Brain microvascular endothelial cell (primary cell): ENCODE measurements at regions not wholly inside any gene's neighbourhood (a gene's known extent, or its start where the extent isn't known, plus 50 kb on each side); places are given as distances from the start of the nearest gene placed in this dataset.

Experiments
- DNase-seq: peaks from one replicate; pipeline ENCODE4 v3.0.0-alpha.2; 2020
- H3K27ac ChIP-seq: fragments of 250-450 bp; sonication (Bioruptor Pico); 2 replicates; pipeline ENCODE4 v1.5.1; 2020; ENCODE audit warnings: mild to moderate bottlenecking, moderate library complexity
- H3K27me3 ChIP-seq: fragments of 250-450 bp; sonication (Bioruptor Pico); replicated peaks from 2 replicates; pipeline ENCODE4 v1.5.1; 2020; ENCODE audit warnings: mild to moderate bottlenecking
- H3K36me3 ChIP-seq: fragments of 250-450 bp; sonication (Bioruptor Pico); replicated peaks from 2 replicates; pipeline ENCODE4 v1.5.1; 2020; ENCODE audit warnings: mild to moderate bottlenecking
- H3K4me3 ChIP-seq: 2 replicates; pipeline ENCODE4 v1.5.1; 2011; ENCODE audit warnings: low read depth, mild to moderate bottlenecking, control low read depth, low read length, moderate library complexity
- in situ Hi-C: cut with HindIII; loops from 2 replicates; pipeline ENCODE4 v1.10.0; 2017; ENCODE audit warnings: low sequenced_read_pairs, low pct_ligation_motif_present
- TF ChIP-seq, protein P1 (sequence below): IDR thresholded peaks from 2 replicates; pipeline ENCODE4 v1.5.1; 2011; ENCODE audit warnings: low read depth, mild to moderate bottlenecking, moderate library complexity, low read length, control low read depth, inconsistent platforms; ENCODE audit errors: missing control alignments

DNA sequence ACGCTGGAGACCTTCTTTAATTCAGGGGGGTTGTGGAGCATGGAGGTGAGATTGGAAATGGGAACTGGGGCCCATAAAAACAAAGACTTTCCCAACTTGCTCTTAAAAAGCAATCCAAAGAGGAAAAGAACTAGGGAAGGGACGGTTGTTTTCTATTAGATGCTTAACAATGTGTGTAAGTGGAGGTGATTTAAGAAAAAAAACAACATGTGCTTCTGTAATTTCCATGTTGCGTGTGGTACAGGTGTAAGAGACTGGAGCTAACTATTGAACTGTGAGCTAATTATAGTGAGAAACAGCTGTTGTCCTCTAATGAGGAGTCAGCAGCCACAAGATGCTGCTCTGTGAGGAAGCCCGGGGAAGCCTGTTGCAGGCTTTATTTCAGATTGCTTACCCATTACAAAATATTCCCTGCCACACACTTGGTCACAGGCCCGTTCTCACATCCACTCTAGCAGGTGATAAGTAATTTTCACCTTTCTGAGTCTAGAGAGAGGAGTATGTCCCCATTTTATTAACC lies 280.6 kb upstream of the PARD3B start:
- Histone ChIP-seq H3K27ac (no peak overlapping the region), H3K4me3 (no peak overlapping the region), H3K36me3 (no peaks in the 10 kb centered on the region), H3K27me3 (no peaks in the 10 kb centered on the region)
- no peak for DNase-seq
- TF ChIP-seq, protein P1, sequence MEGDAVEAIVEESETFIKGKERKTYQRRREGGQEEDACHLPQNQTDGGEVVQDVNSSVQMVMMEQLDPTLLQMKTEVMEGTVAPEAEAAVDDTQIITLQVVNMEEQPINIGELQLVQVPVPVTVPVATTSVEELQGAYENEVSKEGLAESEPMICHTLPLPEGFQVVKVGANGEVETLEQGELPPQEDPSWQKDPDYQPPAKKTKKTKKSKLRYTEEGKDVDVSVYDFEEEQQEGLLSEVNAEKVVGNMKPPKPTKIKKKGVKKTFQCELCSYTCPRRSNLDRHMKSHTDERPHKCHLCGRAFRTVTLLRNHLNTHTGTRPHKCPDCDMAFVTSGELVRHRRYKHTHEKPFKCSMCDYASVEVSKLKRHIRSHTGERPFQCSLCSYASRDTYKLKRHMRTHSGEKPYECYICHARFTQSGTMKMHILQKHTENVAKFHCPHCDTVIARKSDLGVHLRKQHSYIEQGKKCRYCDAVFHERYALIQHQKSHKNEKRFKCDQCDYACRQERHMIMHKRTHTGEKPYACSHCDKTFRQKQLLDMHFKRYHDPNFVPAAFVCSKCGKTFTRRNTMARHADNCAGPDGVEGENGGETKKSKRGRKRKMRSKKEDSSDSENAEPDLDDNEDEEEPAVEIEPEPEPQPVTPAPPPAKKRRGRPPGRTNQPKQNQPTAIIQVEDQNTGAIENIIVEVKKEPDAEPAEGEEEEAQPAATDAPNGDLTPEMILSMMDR: no peak
- in situ Hi-C loops: no loop called here

DNA sequence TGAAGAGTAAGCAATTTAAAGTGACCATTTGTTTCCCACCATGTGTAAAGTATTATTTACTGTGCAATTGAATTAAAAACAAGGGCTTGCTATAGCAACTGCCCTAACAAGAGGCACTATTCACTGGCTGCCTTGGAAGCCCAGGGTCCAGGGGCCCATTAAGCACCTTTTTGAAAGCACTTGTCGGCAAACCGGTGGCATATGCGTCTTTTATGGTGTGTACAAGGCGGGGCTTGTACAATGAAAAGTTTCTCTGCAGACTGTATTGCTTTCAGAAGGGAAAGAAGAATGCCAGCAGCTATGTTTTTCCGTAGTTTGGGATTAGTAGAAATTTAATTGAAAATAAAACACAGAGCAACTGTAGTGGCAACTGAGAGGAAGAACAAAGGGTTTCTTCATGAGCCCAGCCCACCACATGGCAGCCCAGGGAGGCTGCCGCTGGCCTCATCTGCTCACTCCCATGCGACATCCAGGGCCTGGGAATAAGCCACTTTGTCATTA lies 279.5 kb upstream of the PARD3B start:
- no peak for DNase-seq
- H3K36me3 ChIP-seq: no peaks in the 10 kb centered on the region
- TF ChIP-seq, protein P1: no peak
- H3K4me3 ChIP-seq: no peak overlapping the region
- no peaks in the 10 kb centered on the region for H3K27me3 ChIP-seq
- in situ Hi-C loops: no loop called here
- no peak overlapping the region for H3K27ac ChIP-seq

DNA sequence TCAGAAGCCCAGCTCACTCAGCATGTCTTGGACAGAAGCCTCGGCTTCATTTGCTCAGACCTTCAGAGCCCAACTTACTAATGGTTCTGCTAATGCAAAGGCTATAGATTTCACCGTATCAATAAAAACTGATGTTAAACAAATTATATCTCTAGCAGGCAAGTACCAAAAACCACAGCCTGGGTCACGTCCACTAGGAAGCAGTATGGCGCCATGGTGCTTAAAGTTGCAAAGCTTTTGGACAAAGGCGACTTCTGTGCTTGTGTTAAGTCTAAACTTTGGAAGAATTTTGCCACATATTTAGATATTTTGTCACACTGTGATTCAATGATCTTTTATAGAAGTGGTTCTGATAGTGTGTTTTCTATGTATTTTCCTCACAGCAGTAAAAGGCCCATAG lies 276.8 kb upstream of the PARD3B start:
- DNase-seq: no peak
- TF ChIP-seq, protein P1: no peak
- Histone ChIP-seq H3K27ac (no peak overlapping the region), H3K27me3 (no peaks in the 10 kb centered on the region), H3K36me3 (no peaks in the 10 kb centered on the region), H3K4me3 (no peak overlapping the region)
- in situ Hi-C loops: no loop called here

DNA sequence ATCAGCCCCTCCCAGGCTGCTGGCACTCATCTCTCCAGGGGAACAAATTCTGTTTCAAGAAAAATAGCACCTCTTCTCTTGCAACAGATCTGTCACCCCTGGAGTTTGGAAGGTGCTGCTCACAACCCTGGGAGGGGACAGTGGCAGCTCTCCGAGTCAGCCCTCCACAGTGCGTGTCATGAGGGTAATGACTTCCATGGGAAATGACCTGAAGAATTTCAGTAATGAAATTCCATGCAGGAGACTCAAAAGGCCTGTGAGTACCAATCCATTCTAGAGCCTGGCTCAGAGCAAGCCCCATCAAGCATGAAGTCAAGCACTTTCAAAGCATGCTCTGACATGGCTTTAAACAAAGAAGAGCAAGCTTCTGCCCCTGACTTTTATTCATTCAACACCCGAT lies 276.3 kb upstream of the PARD3B start:
- Histone ChIP-seq H3K27ac (no peak overlapping the region), H3K36me3 (no peaks in the 10 kb centered on the region), H3K4me3 (no peak overlapping the region), H3K27me3 (no peaks in the 10 kb centered on the region)
- TF ChIP-seq, protein P1: no peak
- DNase-seq: no peak
- in situ Hi-C loops: no loop called here

DNA sequence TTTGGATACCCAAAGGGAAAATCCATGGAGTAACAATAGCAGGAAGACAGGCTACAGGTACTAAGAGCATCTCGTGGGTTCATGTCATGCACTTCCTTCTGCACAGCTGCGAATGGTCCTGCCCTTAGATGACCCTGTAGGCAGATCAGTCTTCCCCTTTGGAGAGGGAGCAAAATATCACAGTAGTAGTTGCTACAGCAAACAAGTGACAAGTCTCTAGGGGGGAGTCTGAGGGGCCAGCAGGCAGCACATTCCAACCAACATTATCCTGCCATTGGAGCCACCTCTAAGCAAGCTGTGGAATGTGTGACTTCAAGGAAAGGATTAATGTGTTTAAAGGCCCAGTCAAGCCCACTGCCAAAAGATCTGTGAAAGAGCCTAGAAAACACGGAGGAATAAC lies 273.2 kb upstream of the PARD3B start:
- no peaks in the 10 kb centered on the region for H3K27me3 ChIP-seq
- H3K36me3 ChIP-seq: no peaks in the 10 kb centered on the region
- in situ Hi-C loops: no loop called here
- TF ChIP-seq, protein P1: no peak
- H3K27ac ChIP-seq: no peak overlapping the region
- no peak for DNase-seq
- no peak overlapping the region for H3K4me3 ChIP-seq
